HG02970 (cell line): ENCODE measurements at regions not wholly inside any gene's neighbourhood (a gene's known extent, or its start where the extent isn't known, plus 50 kb on each side); places are given as distances from the start of the nearest gene placed in this dataset.
"Not testable (repeated sequence)": the region's sequence is repeated elsewhere in the genome, so short reads cannot be mapped to it uniquely, and the experiment has no call there.

ENCODE experiments used
- ATAC-seq: cut with Tn5 transposase; IDR thresholded peaks from one replicate; pipeline ENCODE4 v1.9.1; 2021; ENCODE audit warnings: mild to moderate bottlenecking, moderate library complexity, moderate number of reproducible peaks; ENCODE audit not compliant: unreplicated experiment, low FRiP score

DNA sequence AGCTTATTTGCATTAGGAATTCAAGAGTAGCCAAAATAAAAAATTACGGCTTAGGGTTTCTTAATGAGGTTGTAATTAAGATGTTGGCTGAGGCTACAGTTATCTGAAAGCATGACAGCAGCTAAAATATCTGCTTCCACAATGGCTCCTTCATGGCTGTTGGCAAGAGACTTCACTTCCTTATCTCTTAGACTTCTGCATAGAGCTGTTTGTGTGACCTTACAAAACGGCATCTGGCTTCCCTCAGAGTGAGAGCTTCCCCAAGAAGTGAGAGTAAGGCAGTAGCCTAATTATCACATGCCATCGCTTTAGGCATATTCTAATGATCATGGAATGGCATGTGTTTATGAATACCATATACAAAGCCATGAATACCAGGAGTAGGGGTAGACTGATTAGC lies 57.6 kb downstream of the CCDC59 start:
- ATAC-seq, result no peak

DNA sequence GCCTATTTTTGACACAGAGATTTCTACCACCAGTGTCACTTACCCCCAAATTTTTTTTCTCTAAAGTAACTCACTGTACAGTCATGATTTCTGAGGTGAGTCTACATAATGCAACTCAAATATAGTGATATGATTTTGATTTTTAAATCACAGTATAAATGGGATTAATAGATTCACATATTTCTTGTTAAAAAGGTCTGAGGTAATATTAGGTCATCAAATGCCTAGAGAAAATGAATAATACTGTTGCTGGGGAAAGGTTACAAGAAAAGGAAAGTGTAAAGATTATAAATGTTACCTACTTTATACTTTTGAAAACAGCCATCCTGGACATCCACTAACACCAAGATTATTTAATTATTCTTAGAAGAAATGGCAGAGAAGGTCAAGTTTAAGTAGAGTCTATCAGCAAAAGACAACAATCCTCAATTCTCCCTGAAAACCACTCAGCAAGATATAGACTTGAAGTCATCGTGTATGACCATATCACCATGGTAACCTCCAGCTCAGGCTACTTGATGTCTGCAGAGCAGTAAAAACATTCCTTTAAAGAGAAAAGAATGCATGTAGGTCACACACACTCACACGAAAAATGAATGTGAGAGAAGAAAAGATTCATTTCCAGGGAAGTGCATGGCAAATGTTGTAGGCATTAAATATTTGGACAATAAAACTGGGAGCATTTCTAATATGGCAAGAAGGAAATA lies 58.7 kb downstream of the CCDC59 start:
- no peak for ATAC-seq

DNA sequence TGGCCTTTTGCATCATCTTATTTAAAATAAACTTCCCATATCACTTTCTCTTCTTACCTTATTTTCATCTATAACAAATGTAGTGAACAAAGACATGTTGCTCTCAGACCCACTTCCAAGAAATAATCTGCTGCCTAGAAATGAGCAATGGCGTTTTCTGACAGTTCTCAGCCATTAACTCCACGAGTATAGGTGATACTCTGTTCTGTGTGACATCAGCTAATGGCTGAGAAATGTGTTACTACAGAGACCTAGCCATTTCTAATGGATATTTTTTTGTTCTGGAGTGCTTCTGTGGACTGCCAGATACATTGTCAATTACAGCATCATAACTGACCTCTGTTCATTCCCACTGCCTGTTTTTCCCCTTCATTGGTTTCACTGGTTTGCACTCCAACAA lies 67.8 kb downstream of the CCDC59 start:
- ATAC-seq, result no peak

DNA sequence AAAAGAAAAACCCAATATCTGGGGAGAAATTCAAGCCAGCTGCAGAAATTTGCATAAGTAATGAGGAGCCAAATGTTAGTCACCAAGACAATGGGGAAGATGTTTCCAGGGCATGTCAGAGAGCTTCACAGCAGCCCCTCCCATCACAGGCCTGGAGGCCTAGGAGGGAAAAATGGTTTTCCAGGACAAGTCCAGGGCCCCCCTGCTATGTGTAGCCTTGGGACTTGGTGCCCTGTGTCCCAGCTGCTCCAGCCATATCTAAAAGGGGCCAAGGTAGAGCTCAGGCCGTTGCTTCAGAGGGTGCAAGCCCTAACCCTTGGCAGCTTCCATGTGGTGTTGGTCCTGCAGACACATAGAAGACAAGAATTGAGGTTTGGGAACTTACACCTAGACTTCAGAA lies 76.9 kb downstream of the CCDC59 start:
- ATAC-seq, result not testable (repeated sequence)

DNA sequence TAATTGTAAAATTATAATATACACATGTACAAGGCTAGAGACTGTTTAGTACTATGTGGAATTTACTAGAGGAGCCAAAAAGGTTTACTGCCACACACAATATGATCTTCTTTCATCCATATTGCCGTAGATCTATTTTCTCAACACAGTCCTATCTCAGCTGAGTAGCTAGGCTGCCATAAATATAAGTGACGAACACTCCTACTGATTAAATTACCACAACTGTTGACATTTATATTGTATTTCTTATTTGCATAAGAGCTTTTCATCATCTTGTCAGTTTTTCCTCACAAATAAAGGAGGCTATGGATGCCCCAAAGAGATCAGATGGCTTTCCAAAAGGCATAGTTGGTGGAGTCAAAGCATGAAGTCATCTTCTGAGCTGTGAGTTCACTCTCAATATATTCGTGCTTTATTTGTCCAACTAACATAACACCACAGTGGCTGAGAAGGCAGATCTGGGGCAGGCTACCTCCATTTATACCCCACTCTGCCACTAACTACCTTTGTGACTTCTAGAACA lies 78.6 kb downstream of the CCDC59 start:
- ATAC-seq, result no peak

DNA sequence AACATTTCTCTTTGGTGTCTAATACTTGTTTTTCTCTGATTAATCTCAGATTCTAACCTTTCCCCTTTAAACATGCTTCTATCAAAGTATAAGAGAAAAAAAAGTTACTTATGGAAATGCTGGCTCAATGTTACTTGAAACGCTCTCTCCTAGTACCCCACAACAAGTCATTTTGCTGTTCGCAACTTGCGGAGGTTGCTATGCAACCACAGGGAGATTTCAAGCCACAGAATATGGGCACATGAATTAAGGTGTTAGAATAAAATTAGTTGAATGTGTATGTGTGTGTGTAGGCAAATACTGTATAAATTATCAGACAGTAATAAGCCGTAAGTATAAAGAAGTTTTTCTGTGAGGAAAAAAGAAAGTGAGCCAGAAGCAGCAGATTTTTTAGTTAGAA lies 80.6 kb downstream of the CCDC59 start:
- no peak for ATAC-seq

DNA sequence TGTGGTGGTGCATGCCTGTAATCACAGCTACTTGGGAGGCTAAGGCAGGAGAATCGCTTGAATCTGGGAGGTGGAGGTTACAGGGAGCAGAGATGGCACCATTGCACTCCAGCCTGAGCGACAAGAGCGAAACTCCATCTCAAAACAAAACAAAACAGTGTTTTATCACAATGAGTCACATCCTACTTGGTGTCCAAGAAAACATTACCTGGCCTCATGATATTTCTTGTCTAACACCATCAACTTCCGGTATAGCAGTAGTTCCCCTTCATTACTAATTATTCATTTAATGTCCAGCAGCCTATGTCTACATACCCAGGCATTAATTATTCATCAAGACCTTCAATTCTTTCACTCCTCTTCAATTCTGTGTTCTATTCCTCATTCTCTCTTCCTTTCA lies 115.5 kb downstream of the CCDC59 start:
- ATAC-seq, result no peak

DNA sequence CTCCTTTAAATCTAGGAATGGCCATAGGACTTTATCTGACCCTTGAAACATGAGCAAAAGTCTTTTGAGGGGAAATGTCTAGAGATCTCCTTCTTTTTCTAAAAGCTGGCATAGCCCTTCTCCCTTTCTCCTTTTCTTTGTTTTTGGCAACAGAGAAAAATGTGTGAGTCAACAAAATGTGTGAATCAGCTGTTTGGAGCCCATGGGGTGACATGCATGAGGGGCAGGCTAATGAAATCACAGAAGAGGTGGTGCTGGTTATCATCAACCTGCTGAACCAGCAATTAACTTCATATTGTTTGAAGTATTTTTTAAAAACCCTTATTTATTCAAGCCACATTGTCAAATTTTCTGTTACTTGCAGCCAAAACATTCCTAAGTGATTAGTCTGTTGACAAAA lies 132.3 kb downstream of the CCDC59 start:
- ATAC-seq, result no peak

DNA sequence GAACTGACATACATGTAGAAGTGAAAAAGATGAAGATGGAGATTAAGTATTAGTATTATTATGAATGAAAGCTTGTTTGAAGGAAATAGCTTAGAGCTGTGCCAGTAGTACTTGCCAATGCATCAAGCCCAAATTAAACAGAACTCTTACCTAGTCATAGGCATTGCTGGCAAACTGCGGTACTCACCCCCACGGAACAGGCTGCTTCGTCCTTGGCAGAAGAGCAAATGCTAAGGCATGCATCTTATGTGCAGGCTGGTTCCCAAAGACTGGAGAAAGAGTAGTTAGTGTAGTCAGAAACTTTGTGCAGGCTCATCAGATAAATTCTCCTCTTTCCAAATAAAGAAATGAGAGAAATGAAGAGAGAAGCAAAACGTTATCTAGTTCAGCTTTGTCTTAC lies 134.8 kb downstream of the CCDC59 start:
- no peak for ATAC-seq

DNA sequence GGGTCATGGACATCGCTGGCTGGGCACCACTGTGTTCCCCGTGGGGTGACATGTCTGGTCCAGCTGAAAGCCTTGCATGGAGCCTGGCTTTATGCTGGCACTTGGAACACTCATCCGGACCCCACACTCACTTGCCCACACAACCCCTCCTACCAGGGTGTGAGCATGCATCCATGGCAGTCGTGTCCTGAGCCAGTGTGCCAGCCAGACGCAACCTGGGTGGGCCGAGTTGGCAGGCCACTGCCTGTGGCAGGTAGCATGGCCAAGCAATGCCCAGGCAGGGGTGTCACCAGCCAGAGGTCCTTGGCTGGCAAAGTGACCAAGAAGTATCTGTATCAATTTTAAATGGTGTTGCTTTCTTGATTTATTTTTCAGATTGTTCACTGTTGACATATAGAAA lies 141.7 kb downstream of the CCDC59 start:
- no peak for ATAC-seq

DNA sequence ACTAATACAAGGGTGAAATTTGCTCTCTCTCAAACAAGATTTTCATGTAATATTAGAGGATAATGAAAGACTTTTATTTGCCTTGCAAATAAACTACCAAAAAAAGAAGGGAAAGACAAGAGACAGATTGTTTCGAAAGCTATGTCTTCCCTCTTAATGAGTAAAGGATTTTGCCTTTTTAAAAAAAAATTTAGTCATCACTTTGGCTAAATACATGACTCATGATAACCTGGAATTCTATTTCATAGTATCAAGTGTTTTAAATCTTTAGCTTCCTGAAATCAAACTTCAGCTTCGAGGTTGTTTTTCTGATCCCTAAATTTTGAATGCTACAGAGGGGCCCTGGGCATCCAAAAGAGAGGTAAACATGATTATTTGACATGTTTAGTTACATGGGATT lies 144.4 kb downstream of the CCDC59 start:
- no peak for ATAC-seq

DNA sequence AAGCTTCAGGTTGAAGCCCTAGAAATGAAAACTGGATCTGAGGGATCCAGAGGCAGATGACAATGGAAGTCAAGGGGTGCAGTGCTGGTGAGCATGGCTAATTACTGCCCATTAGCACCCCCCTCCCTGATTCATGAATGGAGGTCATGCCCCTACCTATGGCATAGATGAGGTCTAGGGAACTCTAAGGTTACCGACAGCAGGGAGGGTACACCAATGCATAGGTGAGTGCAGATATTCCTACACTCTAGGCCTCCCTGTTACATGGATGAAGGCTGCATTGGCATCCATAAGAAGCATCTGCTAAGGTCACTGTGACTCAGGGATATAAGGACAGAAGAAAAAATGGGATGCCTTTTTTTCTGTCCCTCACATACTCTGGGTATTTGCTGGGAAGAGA lies 147.3 kb downstream of the CCDC59 start:
- ATAC-seq, result no peak

DNA sequence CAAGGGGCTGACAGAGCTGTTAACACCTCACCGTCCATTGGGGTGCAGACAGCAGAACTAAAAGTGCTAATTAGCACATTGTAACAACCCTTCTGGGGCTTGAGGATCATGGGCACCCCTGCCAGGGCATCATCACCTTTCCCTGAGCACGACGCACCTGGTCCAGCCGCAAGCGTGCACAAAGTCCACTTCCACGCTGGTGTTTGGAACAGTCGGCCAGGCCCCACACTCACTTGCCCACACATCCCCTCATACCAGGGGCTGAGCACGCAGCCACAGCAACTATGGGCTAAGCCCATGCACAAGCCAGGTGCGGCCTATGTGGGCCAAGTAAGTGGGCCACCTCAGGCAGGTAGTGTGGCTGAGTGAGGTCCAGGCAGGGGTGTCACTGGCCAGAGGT lies 148.7 kb downstream of the CCDC59 start:
- ATAC-seq, result no peak

DNA sequence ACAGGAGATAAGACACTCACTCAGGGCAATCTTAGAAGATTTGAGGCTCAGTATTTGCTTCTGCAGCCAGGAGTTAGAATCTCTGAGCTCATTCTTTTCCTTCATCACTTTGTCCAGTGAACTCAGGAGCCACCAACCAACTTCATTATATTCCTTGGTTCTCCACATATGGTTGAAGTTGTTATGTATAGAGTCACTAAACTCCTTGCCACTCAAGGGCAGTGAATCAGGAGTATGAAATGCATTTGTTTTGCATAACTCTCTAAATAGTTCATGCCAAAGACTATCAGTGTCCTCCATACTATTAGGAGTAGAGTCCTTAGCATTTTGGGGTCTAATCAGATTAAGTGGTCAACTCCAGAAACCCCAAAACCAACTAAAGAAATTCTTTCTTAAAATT lies 150.6 kb downstream of the CCDC59 start:
- no peak for ATAC-seq

DNA sequence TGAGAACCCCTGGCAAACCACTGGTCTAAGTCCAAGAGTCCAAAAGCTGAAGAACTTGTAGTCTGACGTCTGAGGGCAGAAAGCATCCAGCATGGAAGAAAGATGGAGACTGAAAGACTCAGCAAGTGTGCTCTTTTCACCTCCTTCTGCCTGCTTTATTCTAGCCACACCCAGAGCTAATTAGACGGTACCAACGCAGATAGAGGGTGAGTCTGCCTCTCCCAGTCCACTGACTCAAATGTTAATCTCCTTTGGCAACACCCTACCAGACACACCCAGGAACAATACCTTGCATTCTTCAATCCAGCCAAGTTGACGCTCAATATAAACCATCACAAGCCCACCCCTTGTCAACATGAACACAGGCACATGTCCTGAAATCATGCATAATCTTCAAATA lies 155.1 kb downstream of the CCDC59 start:
- no peak for ATAC-seq

DNA sequence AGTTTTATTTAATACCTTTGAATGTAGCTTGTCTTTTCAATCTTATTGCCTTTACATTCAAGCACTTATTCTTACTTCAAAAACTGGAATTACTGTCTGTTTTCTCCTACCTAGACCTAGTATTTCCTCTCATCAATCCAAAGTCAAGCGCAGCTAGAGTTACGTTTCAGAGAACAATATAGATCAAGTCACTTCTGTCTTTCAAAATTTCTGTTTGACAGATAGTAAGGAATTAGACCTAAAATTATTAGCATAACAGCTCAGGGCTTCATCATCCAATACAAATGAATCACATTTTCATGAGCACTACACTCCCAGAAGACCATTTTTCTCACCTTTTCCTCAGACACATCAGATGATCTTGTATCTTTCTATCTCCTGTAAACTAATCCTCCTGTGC lies 170.6 kb downstream of the CCDC59 start:
- no peak for ATAC-seq

DNA sequence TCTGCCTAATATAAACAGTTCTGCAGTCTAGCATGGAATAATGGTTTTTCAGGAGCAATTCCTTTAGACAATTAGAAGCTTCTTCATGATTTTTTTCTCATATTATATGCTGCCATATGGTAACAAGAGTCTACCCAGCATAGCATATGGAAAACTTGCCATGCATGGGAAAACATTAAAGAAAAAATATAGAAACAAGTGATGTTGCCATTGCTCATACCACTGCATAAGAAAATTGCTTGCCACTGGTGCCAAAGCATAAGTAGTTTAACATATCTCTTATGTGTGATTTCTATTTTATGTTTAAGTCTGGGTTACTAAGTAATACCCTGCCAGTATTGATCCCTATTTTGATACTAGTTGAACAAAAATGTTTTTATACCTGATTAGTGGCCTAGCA lies 171.2 kb downstream of the CCDC59 start:
- ATAC-seq, result no peak

DNA sequence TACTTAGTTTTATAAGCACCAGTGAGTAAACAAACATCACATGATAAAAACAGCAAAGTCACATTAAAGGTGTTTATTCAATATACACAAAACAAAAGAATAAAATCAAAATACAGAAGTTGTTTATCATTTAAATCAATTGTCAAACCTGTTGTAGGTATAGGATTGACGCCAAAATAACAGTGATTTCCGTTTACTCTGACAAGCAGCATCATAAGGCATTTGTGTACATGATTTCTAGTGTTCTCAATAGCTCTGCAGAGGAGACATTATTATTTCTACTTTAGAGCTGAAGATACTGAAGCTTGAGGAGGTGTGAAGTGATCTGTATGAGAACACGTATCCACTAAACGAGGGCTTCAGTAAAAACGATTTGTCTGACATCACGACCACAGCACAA lies 171.9 kb downstream of the CCDC59 start:
- ATAC-seq, result no peak

DNA sequence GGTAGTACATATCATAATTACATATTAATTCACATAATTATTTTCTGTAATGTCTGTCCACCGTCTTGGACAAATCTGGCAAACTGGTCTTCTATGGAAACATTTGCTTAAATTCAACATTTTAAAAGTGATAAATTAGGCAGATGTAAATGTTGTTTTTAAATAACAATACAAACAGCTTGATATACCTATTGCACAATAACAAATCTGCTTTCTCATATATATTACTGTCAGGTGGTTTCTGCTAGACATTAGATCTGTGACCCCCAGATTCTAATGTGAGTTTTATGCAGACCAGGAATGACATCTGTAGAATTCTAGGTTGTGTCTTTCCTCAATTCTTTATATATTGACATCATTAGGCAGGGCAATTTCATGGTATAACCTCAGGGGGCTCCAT lies 173.3 kb downstream of the CCDC59 start:
- ATAC-seq, result no peak

DNA sequence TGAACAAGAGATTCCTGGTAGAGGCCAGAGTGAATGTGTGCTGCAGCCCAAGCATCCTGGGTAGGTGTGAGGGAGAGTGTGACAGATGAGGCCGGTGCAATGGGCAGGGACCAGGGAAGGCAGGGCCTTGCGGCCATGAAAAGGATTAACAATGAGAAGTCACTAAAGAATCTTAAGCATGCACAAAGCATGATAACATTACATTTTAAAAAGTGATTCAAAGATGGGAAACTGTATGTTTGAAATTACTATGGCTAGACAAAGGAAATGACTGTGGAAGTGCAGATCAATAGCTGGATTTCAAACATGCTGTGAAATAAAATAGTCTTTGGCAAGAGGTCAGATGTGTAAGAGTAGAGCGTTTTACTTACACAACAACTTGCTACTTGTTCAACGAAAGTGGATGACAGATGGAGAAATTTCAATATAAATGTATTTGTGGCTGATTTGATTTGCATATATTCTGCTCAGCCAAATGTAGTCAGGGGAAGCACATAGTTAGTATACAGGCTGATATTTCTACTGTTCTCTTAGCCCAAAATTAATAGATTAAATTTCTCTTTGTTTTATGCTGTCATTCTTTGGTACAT lies 175.5 kb downstream of the CCDC59 start:
- no peak for ATAC-seq

DNA sequence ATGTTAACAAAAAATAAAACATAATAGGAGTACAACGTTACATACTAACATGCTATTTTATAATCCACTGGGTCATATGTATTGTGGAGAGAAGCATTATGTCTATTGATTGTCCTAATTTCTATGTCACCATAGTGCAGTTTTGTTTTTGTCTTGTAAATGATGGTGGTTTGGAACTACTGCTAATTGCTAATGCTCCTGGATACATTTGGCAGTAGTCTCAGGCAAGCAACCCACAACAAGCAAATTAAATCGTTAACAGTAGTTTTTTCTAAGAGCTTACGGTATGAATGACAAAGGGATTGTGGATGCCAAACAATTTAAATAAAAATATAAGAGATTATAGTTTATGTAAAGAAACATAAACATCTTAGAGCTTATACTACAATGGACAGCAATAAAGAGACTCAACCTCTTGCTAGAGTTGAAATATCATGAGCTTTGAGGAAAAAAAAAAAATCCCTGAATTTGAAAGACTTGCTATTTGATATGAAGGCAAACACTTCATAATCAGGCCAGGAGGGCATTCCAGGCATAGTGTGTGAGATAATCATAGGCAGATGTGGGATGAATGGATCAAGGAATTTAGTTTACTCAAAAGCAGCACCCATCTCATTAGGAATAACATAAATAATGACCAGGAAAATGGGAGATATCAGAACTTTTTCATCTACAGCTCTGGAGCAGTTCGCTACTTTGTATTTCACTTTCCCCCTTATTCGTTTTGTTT lies 181.3 kb downstream of the CCDC59 start:
- no peak for ATAC-seq

DNA sequence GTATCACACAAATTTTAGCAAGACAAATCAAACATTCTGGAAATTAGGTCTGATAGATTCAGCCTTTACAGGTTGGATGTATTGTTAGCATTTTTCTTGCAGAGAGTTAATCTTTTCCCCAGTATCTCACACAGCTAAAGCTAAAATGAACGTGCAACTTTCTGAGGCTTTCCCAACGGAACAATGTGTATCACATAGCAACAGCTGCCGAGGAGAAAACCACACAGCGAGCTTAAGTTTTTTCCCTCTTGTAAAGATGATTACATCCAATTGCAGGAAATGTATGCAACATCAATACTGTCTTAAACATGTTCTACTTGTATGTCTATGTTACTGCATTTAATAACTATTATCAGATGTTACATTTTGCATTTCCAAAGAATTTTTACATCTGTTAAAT lies 182.2 kb downstream of the CCDC59 start:
- no peak for ATAC-seq
